Middle frontal gyrus (tissue), 1 donor: ENCODE measurements at regions not wholly inside any gene's neighbourhood (a gene's known extent, or its start where the extent isn't known, plus 50 kb on each side); places are given as distances from the start of the nearest gene placed in this dataset.

Experiments
- DNase-seq: peaks from one replicate; pipeline ENCODE4 v3.0.0-alpha.2; 2015; ENCODE audit warnings: low spot score; ENCODE audit errors: extremely low spot score

DNA sequence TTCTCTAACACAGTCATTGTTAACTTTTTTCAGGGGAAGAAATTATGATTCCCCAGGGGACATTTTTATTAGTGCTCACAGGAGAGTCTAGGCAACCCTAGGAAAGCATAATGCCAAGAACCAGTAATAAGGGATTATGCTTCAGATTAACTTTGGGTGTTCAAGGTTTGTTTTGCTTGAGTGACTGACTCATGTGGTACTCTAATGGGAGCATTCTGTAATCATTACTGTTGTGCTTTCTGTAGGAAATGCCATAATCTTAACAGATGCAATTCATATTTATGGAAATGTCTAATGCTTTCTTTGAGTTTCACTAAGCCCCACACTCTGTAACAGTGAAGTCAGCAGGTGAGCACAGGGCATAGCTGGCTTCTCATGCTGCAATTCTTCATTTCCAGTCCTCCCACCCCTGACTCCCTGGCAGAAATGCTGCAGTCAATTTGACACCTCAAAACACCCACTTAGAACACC, 263.4 kb upstream of the MAN1A1 start:
- no peak for DNase-seq

DNA sequence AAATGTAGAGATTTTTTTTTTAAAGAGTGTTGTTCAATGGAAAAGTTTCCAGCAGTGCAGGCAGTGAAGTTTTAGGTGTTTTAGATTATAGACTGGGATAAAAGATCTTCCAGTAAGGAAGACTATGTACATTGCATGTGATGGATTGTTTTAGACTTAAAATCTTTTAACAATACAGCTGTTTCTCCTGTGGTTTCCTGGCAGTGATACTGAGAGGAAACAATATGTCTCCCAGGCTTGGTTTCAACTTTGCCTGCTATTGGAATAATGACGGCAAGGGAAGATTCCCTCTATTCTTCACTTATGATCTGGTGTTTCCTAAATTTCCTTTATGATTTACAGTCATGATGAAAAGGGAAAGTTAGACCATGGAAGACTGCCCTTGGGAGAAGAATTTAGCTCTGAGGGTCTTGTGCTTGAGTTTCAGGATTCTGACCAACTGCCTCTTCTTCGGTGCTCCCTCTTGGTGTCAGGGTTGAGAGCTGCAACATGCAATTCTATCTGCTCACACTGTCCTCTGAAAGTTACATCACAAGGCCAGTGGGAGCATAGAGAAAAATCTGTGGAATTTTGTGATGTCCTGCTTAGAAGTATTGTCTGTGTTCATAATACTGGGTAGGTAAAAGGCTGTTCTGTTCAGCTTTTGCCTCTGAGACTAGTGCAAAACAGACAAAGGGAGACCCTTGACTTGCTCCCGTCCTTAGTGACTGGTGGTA, 262.8 kb upstream of the MAN1A1 start:
- DNase-seq, result no peak

GRCh38 chr6:119610754-119611153, 261.2 kb upstream of the MAN1A1 start:
- DNase-seq, result no peak

DNA sequence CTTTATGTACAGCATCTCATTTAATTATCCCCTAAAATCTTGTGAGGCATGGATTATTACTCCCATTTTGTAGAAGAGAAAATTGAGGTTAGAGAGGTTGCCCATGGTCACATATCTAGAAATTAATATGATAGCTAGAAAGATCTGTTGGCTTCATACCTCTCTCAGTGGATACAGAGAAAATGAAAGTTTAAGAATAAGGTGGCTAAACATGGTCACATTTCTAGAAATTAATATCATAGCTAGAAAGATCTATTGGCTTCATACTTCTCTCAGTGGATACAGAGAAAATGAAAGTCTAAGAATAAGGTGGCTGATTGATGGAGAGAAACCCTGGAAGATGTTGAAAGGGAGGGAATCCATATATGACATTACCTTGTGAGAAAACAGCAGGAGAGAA, 260.7 kb upstream of the MAN1A1 start:
- no peak for DNase-seq

GRCh38 chr6:119609865-119610264, 260.3 kb upstream of the MAN1A1 start:
- DNase-seq, result no peak

GRCh38 chr6:119608994-119609393, 259.4 kb upstream of the MAN1A1 start:
- no peak for DNase-seq

DNA sequence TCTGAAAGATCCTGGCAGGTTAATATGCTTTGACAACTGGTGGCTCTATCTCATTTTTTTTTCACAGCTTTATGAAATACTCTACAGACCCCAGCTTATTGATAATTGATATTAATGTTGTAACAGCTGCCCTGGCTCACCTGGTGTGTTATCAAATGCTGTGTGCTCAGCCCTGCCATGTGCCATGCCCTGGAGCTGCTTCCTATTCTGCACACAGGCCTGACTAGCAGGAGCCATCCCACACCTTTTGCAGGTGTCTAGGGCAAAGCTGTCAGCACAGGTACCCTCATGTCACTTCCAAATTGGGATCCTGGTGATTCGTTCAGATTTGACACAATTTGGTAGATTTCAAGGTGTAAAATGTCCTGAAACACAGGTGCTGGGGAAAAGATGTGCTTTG, 254.6 kb upstream of the MAN1A1 start:
- no peak for DNase-seq

GRCh38 chr6:119603501-119603900, 253.9 kb upstream of the MAN1A1 start:
- DNase-seq, result no peak

DNA sequence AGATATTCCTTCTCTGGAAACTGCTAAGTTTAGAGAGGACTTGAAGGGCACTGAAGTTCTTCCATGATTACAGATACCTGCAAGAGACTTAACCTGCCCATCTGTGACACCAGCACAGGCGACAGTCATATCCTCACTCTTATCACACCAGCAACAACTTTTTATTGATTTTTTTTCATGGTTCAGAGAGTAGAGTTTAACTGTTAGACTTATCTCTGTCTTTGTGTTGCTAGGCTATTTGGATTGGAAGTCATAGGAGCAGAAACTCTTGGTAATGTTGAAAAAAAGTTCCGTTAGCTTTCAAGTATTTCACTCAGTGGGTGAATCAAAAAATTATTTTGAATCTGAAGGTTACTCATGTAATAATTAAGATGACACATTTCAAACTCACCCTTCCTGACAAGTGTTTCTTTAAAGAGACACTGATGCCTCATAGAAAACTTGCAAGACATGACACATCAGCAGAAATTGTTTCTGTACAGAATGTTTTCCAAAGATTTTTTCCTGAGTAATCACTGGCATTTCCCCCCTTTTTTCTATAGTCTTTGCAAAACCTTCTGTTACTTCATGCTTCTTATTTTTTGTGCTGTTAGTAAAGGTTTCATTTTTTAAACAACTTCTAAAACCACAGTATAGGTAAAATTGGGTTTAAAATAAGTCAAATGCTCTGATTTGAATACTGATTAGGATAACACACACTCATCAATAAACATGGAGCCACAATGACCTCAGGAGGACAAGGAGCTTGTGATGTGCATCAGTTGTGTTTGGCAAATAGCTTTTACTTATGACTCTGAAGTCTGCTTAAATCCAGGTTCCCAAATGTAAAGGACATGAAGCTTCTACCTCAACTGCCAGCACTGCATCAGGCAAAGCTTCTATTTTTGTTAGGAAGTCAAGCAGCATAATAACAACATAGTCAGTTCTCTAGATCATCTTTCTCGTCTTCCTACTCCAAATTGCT, 252.9 kb upstream of the MAN1A1 start:
- no peak for DNase-seq

DNA sequence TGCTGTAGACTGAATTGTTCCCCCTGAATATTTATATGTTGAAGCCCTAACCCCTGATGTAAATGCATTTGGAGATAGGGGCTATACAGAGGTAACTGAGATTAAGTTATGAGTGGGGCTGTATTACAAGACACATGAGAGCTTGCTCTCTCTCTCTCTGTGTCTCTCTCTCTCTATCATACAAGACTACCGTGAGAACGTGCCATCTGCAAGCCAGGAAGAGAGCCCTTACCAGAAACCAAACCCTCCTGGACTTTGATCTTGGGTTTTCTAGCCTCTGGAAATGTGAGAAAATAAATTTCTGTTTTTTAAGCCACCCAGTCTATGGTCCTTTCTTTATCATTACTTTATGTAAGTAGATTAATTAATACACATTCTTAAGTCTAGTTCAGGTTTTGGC, 249.3 kb upstream of the MAN1A1 start:
- DNase-seq, result no peak

- no peak for DNase-seq
These were observed 245.3 kb upstream of the MAN1A1 start for GRCh38 chr6:119594907-119595306.

DNA sequence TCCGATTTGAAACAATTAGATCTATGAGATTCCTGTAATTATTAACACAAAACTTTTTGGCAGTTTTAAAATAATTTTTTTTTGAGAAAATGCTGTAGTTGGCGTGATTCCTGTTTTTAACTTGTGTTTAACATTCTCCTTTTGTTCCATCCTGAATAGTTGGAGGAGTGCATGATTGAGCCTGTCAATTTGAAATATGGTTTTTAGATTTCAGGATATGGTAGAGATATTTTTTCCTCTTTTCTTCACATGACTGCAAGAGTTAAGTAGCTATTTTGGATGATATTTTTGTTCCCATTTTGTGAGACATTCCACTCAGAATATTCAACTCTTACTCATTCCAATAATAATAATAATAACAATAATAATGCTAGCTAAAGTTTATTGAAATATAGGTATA, 241.7 kb upstream of the MAN1A1 start:
- DNase-seq, result no peak

- no peak for DNase-seq
These were observed 240.5 kb upstream of the MAN1A1 start for GRCh38 chr6:119590066-119590465.

- DNase-seq, result no peak
These were observed 238.0 kb upstream of the MAN1A1 start for GRCh38 chr6:119587537-119587936.

- DNase-seq, result peak; percentile 36
These were observed 236.8 kb upstream of the MAN1A1 start for GRCh38 chr6:119586250-119586882.

GRCh38 chr6:119584088-119584487, 234.5 kb upstream of the MAN1A1 start:
- no peak for DNase-seq

DNA sequence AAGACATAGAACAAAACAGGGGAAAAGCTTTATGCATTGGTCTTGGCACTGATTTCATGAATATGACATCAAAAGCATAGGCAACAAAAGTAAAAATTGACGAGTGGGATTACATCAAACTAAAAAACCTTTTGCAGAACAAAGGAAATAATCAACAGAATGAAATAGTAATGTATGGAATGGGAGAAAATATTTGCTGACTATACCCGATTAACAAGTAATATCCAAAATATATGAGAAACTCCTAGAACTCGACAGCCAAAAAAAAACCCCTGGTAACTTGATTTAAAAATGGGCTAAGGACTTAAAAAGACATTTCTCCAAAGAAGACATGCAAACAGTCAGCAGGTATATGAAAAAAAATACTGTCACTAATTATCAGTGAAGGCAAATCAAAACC, 231.7 kb upstream of the MAN1A1 start:
- DNase-seq, result no peak

DNA sequence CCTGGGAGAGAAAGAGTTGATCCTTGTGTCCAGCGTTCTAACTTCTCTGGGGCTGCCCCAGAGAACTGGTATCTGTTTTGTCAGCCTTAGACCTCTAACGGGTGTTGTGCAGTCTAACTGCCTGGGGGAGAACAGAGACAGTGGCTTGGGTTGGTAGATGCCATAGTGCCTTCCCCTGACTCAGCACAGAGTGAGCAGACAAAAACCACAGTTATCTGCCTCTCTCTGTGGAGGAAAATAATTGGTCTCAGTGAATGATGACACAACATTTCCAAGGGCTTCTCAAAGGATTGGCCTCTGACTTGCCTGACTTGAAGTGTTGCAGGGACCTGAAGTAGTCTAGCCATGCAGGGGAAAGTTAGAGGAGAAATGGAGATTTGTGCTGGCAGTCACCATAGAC, 226.2 kb upstream of the MAN1A1 start:
- no peak for DNase-seq

DNA sequence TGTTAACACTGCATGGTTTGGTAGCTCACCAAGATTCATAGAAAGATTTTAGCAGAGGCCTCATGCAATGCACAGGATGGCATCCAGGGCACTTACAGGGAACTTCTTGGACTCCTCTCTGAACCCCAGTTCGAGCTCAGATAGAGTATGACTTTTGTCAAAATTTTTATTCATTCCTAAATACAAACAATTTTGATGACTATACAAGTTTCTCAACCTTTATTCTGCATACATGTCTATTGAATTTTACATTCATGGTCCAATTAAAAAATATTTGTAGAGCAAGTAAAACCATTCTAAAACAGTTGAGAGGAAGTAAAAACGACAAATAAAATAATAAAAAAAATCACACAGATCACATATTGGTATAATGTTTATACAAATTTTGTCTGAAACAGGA, 219.0 kb upstream of the MAN1A1 start:
- no peak for DNase-seq

GRCh38 chr6:119566546-119567260, 217.1 kb upstream of the MAN1A1 start:
- no peak for DNase-seq

DNA sequence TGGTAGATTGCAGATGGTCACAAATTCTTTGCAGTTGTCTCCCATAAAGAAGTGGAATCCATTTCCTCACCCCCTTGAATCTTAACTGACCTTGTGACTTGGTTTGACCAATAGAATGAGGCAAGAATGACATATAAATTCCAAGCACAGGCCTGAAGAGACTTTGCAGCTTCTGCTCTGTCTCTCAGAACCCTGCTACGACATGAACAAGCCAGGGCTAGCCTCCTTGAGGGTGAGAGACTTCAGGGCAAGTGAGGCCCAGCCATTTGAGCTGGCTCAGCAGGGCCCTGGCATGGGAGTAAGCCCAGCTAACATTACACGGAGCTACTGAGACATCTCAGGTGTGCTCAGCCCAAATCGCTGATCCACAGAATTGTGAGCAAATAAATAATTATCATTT, 216.3 kb upstream of the MAN1A1 start:
- DNase-seq, result no peak
